OCI-LY3 (cell line): ENCODE measurements at regions not wholly inside any gene's neighbourhood (a gene's known extent, or its start where the extent isn't known, plus 50 kb on each side); places are given as distances from the start of the nearest gene placed in this dataset.

Source experiments
- H2AFZ ChIP-seq: fragments of 200-600, 300-600 bp; shearing (Covaris generic); 2 replicates; pipeline ENCODE4 v1.6.0; 2014; ENCODE audit warnings: antibody characterized with exemption, low read depth, low read length
- H3K27ac ChIP-seq: fragments of 200-600, 300-600 bp; sonication (generic); 2 replicates; pipeline ENCODE4 v1.5.1; 2014; ENCODE audit warnings: mild to moderate bottlenecking, low read length, moderate library complexity, mixed read lengths
- H3K27me3 ChIP-seq: fragments of 200-600, 300-600 bp; sonication (generic); 2 replicates; pipeline ENCODE4 v1.6.1; 2014; ENCODE audit warnings: low read depth, low read length, mixed read lengths
- H3K36me3 ChIP-seq: fragments of 200-600, 300-600 bp; sonication (generic); replicated peaks from 2 replicates; pipeline ENCODE3; 2014; ENCODE audit warnings: low read depth, low read length, mixed read lengths
- H3K4me1 ChIP-seq: fragments of 300-600, 200-600 bp; sonication (generic); 2 replicates; pipeline ENCODE4 v1.6.1; 2014; ENCODE audit warnings: low read length, mixed read lengths
- H3K4me2 ChIP-seq: fragments of 200-600, 300-600 bp; sonication (generic); 2 replicates; pipeline ENCODE4 v1.6.1; 2014; ENCODE audit warnings: low read length, mixed read lengths
- H3K4me3 ChIP-seq: fragments of 300-600, 200-600 bp; sonication (generic); 2 replicates; pipeline ENCODE4 v1.5.1; 2014; ENCODE audit warnings: antibody characterized with exemption, mild to moderate bottlenecking, low read length, moderate library complexity
- H3K79me2 ChIP-seq: fragments of 300-600, 200-600 bp; shearing (Covaris generic); 2 replicates; pipeline ENCODE4 v1.6.1; 2014; ENCODE audit warnings: mild to moderate bottlenecking, low read length, mixed read lengths
- H3K9ac ChIP-seq: fragments of 300-600, 200-600 bp; shearing (Covaris generic); 2 replicates; pipeline ENCODE4 v1.6.0; 2014; ENCODE audit warnings: mild to moderate bottlenecking, low read length, moderate library complexity
- H3K9me3 ChIP-seq: fragments of 200-600, 300-600 bp; shearing (Covaris generic); 2 replicates; pipeline ENCODE4 v1.6.1; 2014; ENCODE audit warnings: low read length, mixed read lengths; ENCODE audit not compliant: insufficient read depth
- H4K20me1 ChIP-seq: fragments of 200-600, 300-600 bp; sonication (generic); 2 replicates; pipeline ENCODE4 v1.6.1; 2016; ENCODE audit warnings: low read length, mixed read lengths; ENCODE audit not compliant: insufficient read depth
- CTCF ChIP-seq: fragments of 200-600, 300-600 bp; sonication (generic); IDR thresholded peaks from 2 replicates; pipeline ENCODE4 v1.5.1; 2014; ENCODE audit warnings: antibody characterized with exemption, low read length, low read depth
- EZH2phosphoT487 ChIP-seq: fragments of 200-600 bp; shearing (Covaris generic); IDR thresholded peaks from 2 replicates; pipeline ENCODE4 v1.6.1; 2018; ENCODE audit warnings: antibody characterized with exemption, mixed run types, low read depth

- Histone ChIP-seq H3K4me2 (no peak overlapping the region), H3K27ac (no peak overlapping the region), H4K20me1 (no peaks in the 10 kb centered on the region), H3K9me3 (no peaks in the 10 kb centered on the region), H2AFZ (no peak overlapping the region), H3K36me3 (no peaks in the 10 kb centered on the region), H3K27me3 (no peaks in the 10 kb centered on the region), H3K79me2 (no peaks in the 10 kb centered on the region), H3K4me1 (no peaks in the 10 kb centered on the region), H3K4me3 (no peak overlapping the region), H3K9ac (no peak overlapping the region)
- no peak for TF ChIP-seq EZH2phosphoT487
- no peak for TF ChIP-seq CTCF
These were observed 940.3 kb upstream of the ADGRL3 start for GRCh38 chr4:60259781-60260180.

- no peak overlapping the region for H3K9ac ChIP-seq
- no peaks in the 10 kb centered on the region for H4K20me1 ChIP-seq
- H3K27ac ChIP-seq = no peak overlapping the region
- H3K4me1 ChIP-seq = peaks cover 4% of the 10 kb centered on the region; the same call in 1 of the 2 replicates
- no peak for TF ChIP-seq CTCF
- no peak for TF ChIP-seq EZH2phosphoT487
- no peaks in the 10 kb centered on the region for H3K9me3 ChIP-seq
- no peaks in the 10 kb centered on the region for H3K36me3 ChIP-seq
- no peaks in the 10 kb centered on the region for H3K27me3 ChIP-seq
- H3K4me3 ChIP-seq = no peak overlapping the region
- no peak overlapping the region for H3K4me2 ChIP-seq
- no peaks in the 10 kb centered on the region for H3K79me2 ChIP-seq
- no peak overlapping the region for H2AFZ ChIP-seq
These were observed 933.6 kb upstream of the ADGRL3 start for GRCh38 chr4:60266505-60266904.

- Histone ChIP-seq H3K27ac (no peak overlapping the region), H3K4me1 (peaks cover 3% of the 10 kb centered on the region; the same call in 1 of the 2 replicates), H3K79me2 (no peaks in the 10 kb centered on the region), H3K4me3 (no peak overlapping the region), H2AFZ (no peak overlapping the region), H4K20me1 (no peaks in the 10 kb centered on the region), H3K4me2 (no peak overlapping the region), H3K36me3 (no peaks in the 10 kb centered on the region), H3K9me3 (no peaks in the 10 kb centered on the region), H3K9ac (no peak overlapping the region), H3K27me3 (no peaks in the 10 kb centered on the region)
- TF ChIP-seq EZH2phosphoT487 (no peak), CTCF (no peak)
These were observed 903.7 kb upstream of the ADGRL3 start for GRCh38 chr4:60296386-60296785.

GRCh38 chr4:60313611-60314178 is 886.4 kb upstream of the ADGRL3 start:
- no peaks in the 10 kb centered on the region for H4K20me1 ChIP-seq

More at GRCh38 chr4:60313611-60314178, 886.4 kb upstream of the ADGRL3 start:
- no peak overlapping the region for H3K9ac ChIP-seq
- no peak overlapping the region for H3K27ac ChIP-seq
- no peak overlapping the region for H3K4me3 ChIP-seq
- no peak overlapping the region for H2AFZ ChIP-seq
- H3K27me3 ChIP-seq = no peaks in the 10 kb centered on the region
- H3K4me1 ChIP-seq = peaks cover 5% of the 10 kb centered on the region; the same call in 1 of the 2 replicates
- no peaks in the 10 kb centered on the region for H3K79me2 ChIP-seq
- no peaks in the 10 kb centered on the region for H3K36me3 ChIP-seq
- no peak overlapping the region for H3K4me2 ChIP-seq
- no peak for TF ChIP-seq CTCF
- no peak for TF ChIP-seq EZH2phosphoT487
- no peaks in the 10 kb centered on the region for H3K9me3 ChIP-seq
